HS-27A (cell line): ENCODE measurements at regions not wholly inside any gene's neighbourhood (a gene's known extent, or its start where the extent isn't known, plus 50 kb on each side); places are given as distances from the start of the nearest gene placed in this dataset.

ENCODE experiments used
- DNase-seq: peaks from one replicate; pipeline ENCODE4 v3.0.0-alpha.2; 2012; ENCODE audit warnings: low read depth, missing footprints

GRCh38 chr4:63049278-63049677 lies 1360.0 kb downstream of the TECRL start:
- DNase-seq = no peak

GRCh38 chr4:63036159-63036866 lies 1372.9 kb downstream of the TECRL start:
- no peak for DNase-seq

- no peak for DNase-seq
Observed at GRCh38 chr4:63029380-63029779, 1379.9 kb downstream of the TECRL start.

GRCh38 chr4:63020661-63021060 lies 1388.6 kb downstream of the TECRL start:
- DNase-seq = no peak

GRCh38 chr4:63017300-63017699 lies 1392.0 kb downstream of the TECRL start:
- no peak for DNase-seq

- DNase-seq = no peak
Observed at GRCh38 chr4:62970846-62971245, 1438.4 kb downstream of the TECRL start.

- no peak for DNase-seq
Observed at GRCh38 chr4:62960415-62960814, 1448.8 kb downstream of the TECRL start.

GRCh38 chr4:62953752-62954151 lies 1455.5 kb downstream of the TECRL start:
- DNase-seq = no peak

- DNase-seq = no peak
Observed at GRCh38 chr4:62952366-62952765, 1456.9 kb downstream of the TECRL start.

GRCh38 chr4:62948108-62948507 lies 1461.1 kb downstream of the TECRL start:
- DNase-seq = no peak

GRCh38 chr4:62940229-62940628 lies 1469.0 kb downstream of the TECRL start:
- DNase-seq = peak; percentile 9

GRCh38 chr4:62930884-62931283 lies 1478.4 kb downstream of the TECRL start:
- DNase-seq = no peak

GRCh38 chr4:62928483-62928882 lies 1480.8 kb downstream of the TECRL start:
- no peak for DNase-seq

GRCh38 chr4:62927574-62927973 lies 1481.7 kb downstream of the TECRL start:
- no peak for DNase-seq

- DNase-seq = no peak
Observed at GRCh38 chr4:62923783-62924182, 1485.5 kb downstream of the TECRL start.

GRCh38 chr4:62917649-62918048 lies 1491.6 kb downstream of the TECRL start:
- DNase-seq = no peak

- no peak for DNase-seq
Observed at GRCh38 chr4:62914758-62915157, 1494.5 kb downstream of the TECRL start.

- DNase-seq = no peak
Observed at GRCh38 chr4:62913065-62913464, 1496.2 kb downstream of the TECRL start.

- DNase-seq = no peak
Observed at GRCh38 chr4:62912531-62912930, 1496.7 kb downstream of the TECRL start.

- DNase-seq = no peak
Observed at GRCh38 chr4:62909238-62909637, 1500.0 kb downstream of the TECRL start.

- no peak for DNase-seq
Observed at GRCh38 chr4:62901101-62901500, 1508.1 kb downstream of the TECRL start.

- DNase-seq = no peak
Observed at GRCh38 chr4:62899646-62900364, 1509.4 kb downstream of the TECRL start.

- no peak for DNase-seq
Observed at GRCh38 chr4:62898115-62898514, 1511.1 kb downstream of the TECRL start.

GRCh38 chr4:62896721-62897120 lies 1512.5 kb downstream of the TECRL start:
- no peak for DNase-seq
